ENCODE measurements at regions not wholly inside any gene's neighbourhood (a gene's known extent, or its start where the extent isn't known, plus 50 kb on each side); places are given as distances from the start of the nearest gene placed in this dataset.

GRCh38 chr4:13872955-13873354, 245.4 kb upstream of the BOD1L1 start:
- Histone ChIP-seq H3K36me3 (ENCODE audit: control insufficient read depth in 2 of 3, insufficient read depth in 3 of 3, low read length in 3 of 3) (no peaks in the 10 kb centered on the region), H3K4me3 (ENCODE audit: low read length in 3 of 3) (no peak overlapping the region), H3K9ac (ENCODE audit: low read length in 3 of 3) (no peak overlapping the region), H3K27me3 (ENCODE audit: control insufficient read depth, insufficient read depth, low read length) (no peaks in the 10 kb centered on the region), H3K27ac (ENCODE audit: low read depth in 2 of 2, low read length in 2 of 2) (no peak overlapping the region), H3K9me3 (ENCODE audit: control insufficient read depth in 2 of 3, insufficient read depth in 1 of 3, low read length in 3 of 3) (no peaks in the 10 kb centered on the region), H3K4me1 (ENCODE audit: control insufficient read depth in 2 of 3, insufficient read depth in 2 of 3, low read depth in 1 of 3, low read length in 3 of 3) (peaks cover 0 to 8% (median 0%) of the 10 kb centered on the region in 3 donors)
- FAIRE-seq (no peak), DNase-seq (peak in 1 of 5 donors; percentile 30)
- intact Hi-C loops (cut with DNase I), result no loop called here
- TF ChIP-seq CTCF (IDR thresholded peaks at IDR 0.05; ENCODE audit: borderline replicate concordance, extremely low read depth, insufficient read depth), result no peak

GRCh38 chr4:13875181-13875580, 247.7 kb upstream of the BOD1L1 start:
- Histone ChIP-seq H3K4me3 (ENCODE audit: low read length in 3 of 3) (no peak overlapping the region), H3K9me3 (ENCODE audit: control insufficient read depth in 2 of 3, insufficient read depth in 1 of 3, low read length in 3 of 3) (no peaks in the 10 kb centered on the region), H3K27ac (ENCODE audit: low read depth in 2 of 2, low read length in 2 of 2) (no peak overlapping the region), H3K4me1 (ENCODE audit: control insufficient read depth in 2 of 3, insufficient read depth in 2 of 3, low read depth in 1 of 3, low read length in 3 of 3) (peaks cover 0 to 9% (median 0%) of the 10 kb centered on the region in 3 donors), H3K9ac (ENCODE audit: low read length in 3 of 3) (no peak overlapping the region), H3K36me3 (ENCODE audit: control insufficient read depth in 2 of 3, insufficient read depth in 3 of 3, low read length in 3 of 3) (no peaks in the 10 kb centered on the region), H3K27me3 (ENCODE audit: control insufficient read depth, insufficient read depth, low read length) (no peaks in the 10 kb centered on the region)
- intact Hi-C loops (cut with DNase I), result no loop called here
- DNase-seq (no peak), FAIRE-seq (no peak)
- TF ChIP-seq CTCF (IDR thresholded peaks at IDR 0.05; ENCODE audit: borderline replicate concordance, extremely low read depth, insufficient read depth), result no peak

GRCh38 chr4:13876131-13876530, 248.6 kb upstream of the BOD1L1 start:
- Histone ChIP-seq H3K9ac (ENCODE audit: low read length in 3 of 3) (no peak overlapping the region), H3K4me1 (ENCODE audit: control insufficient read depth in 2 of 3, insufficient read depth in 2 of 3, low read depth in 1 of 3, low read length in 3 of 3) (peaks cover 0 to 9% (median 0%) of the 10 kb centered on the region in 3 donors), H3K27ac (ENCODE audit: low read depth in 2 of 2, low read length in 2 of 2) (peak overlapping the region; percentile 5 to 66), H3K36me3 (ENCODE audit: control insufficient read depth in 2 of 3, insufficient read depth in 3 of 3, low read length in 3 of 3) (no peaks in the 10 kb centered on the region), H3K9me3 (ENCODE audit: control insufficient read depth in 2 of 3, insufficient read depth in 1 of 3, low read length in 3 of 3) (no peaks in the 10 kb centered on the region), H3K27me3 (ENCODE audit: control insufficient read depth, insufficient read depth, low read length) (no peaks in the 10 kb centered on the region), H3K4me3 (ENCODE audit: low read length in 3 of 3) (no peak overlapping the region)
- intact Hi-C loops (cut with DNase I), result no loop called here
- DNase-seq, result peak in 2 of 5 donors; percentile 67 to 72
- no peak for FAIRE-seq
- TF ChIP-seq CTCF (IDR thresholded peaks at IDR 0.05; ENCODE audit: borderline replicate concordance, extremely low read depth, insufficient read depth), result no peak

GRCh38 chr4:13876940-13877339, 249.4 kb upstream of the BOD1L1 start:
- no peaks in the 10 kb centered on the region for H3K27me3 ChIP-seq (ENCODE audit: control insufficient read depth, insufficient read depth, low read length)
- H3K9me3 ChIP-seq (ENCODE audit: control insufficient read depth in 2 of 3, insufficient read depth in 1 of 3, low read length in 3 of 3), result no peaks in the 10 kb centered on the region
- no peak for DNase-seq
- no peak overlapping the region for H3K4me3 ChIP-seq (ENCODE audit: low read length in 3 of 3)
- no peak for FAIRE-seq
- no peaks in the 10 kb centered on the region for H3K36me3 ChIP-seq (ENCODE audit: control insufficient read depth in 2 of 3, insufficient read depth in 3 of 3, low read length in 3 of 3)
- no peak overlapping the region for H3K9ac ChIP-seq (ENCODE audit: low read length in 3 of 3)
- intact Hi-C loops (cut with DNase I), result no loop called here
- H3K27ac ChIP-seq (ENCODE audit: low read depth in 2 of 2, low read length in 2 of 2), result peak overlapping the region; percentile 50 to 53
- peaks cover 0 to 9% (median 0%) of the 10 kb centered on the region in 3 donors for H3K4me1 ChIP-seq (ENCODE audit: control insufficient read depth in 2 of 3, insufficient read depth in 2 of 3, low read depth in 1 of 3, low read length in 3 of 3)
- no peak for TF ChIP-seq CTCF (IDR thresholded peaks at IDR 0.05; ENCODE audit: borderline replicate concordance, extremely low read depth, insufficient read depth)
